Endothelial cell (in vitro differentiated cells): ENCODE measurements at regions not wholly inside any gene's neighbourhood (a gene's known extent, or its start where the extent isn't known, plus 50 kb on each side); places are given as distances from the start of the nearest gene placed in this dataset.
"Not testable (repeated sequence)": the region's sequence is repeated elsewhere in the genome, so short reads cannot be mapped to it uniquely, and the experiment has no call there.

Source experiments
- DNase-seq: peaks from one replicate; pipeline ENCODE4 v3.0.0; 2021; ENCODE audit warnings: low spot score
- H3K27ac Mint-ChIP-seq: one replicate; pipeline ENCODE4 v1.8.0; 2021; ENCODE audit warnings: mixed read lengths, inconsistent platforms; ENCODE audit not compliant: unreplicated experiment
- H3K27me3 Mint-ChIP-seq: one replicate; pipeline ENCODE4 v1.8.0; 2021; ENCODE audit warnings: mild to moderate bottlenecking, moderate library complexity, mixed read lengths, inconsistent platforms; ENCODE audit not compliant: unreplicated experiment
- H3K36me3 Mint-ChIP-seq: one replicate; pipeline ENCODE4 v1.8.0; 2021; ENCODE audit warnings: mild to moderate bottlenecking, low read depth, mixed read lengths, inconsistent platforms; ENCODE audit not compliant: unreplicated experiment
- H3K4me1 Mint-ChIP-seq: one replicate; pipeline ENCODE4 v1.8.0; 2021; ENCODE audit warnings: mild to moderate bottlenecking, mixed read lengths, inconsistent platforms; ENCODE audit not compliant: unreplicated experiment
- H3K4me3 Mint-ChIP-seq: one replicate; pipeline ENCODE4 v1.8.0; 2021; ENCODE audit warnings: mild to moderate bottlenecking, mixed read lengths, inconsistent platforms; ENCODE audit not compliant: unreplicated experiment
- H3K9me3 Mint-ChIP-seq: one replicate; pipeline ENCODE4 v1.8.0; 2021; ENCODE audit warnings: mixed read lengths, inconsistent platforms; ENCODE audit not compliant: unreplicated experiment
- TF ChIP-seq, protein P1 (sequence below): fragments of 200-600 bp; sonication (generic); IDR thresholded peaks from one replicate; pipeline ENCODE4 v1.5.0; 2021; ENCODE audit warnings: antibody characterized with exemption; ENCODE audit not compliant: unreplicated experiment

DNA sequence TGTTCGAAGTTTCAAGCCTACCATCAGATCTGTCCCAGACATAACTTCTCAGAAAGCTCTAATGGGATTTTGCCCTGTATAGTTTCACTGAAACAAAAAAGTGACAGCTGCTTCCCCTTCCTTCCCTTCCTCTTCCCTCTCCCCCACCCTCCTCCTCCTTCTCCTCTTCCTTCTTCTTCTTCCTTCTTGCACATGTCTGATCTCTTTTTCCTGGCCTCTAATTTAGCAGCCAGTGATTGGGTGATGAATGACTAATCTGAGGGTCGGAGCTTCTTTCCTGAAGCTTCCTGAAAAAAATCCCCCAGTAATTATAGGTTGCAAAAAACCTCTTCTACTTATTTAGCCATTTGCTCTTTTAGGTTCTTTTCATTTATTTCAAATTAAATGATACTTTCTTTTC lies 168.7 kb downstream of the POTEB3 start:
- TF ChIP-seq, protein P1, sequence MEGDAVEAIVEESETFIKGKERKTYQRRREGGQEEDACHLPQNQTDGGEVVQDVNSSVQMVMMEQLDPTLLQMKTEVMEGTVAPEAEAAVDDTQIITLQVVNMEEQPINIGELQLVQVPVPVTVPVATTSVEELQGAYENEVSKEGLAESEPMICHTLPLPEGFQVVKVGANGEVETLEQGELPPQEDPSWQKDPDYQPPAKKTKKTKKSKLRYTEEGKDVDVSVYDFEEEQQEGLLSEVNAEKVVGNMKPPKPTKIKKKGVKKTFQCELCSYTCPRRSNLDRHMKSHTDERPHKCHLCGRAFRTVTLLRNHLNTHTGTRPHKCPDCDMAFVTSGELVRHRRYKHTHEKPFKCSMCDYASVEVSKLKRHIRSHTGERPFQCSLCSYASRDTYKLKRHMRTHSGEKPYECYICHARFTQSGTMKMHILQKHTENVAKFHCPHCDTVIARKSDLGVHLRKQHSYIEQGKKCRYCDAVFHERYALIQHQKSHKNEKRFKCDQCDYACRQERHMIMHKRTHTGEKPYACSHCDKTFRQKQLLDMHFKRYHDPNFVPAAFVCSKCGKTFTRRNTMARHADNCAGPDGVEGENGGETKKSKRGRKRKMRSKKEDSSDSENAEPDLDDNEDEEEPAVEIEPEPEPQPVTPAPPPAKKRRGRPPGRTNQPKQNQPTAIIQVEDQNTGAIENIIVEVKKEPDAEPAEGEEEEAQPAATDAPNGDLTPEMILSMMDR, result no peak
- DNase-seq, result no peak
- no peaks in the 10 kb centered on the region for H3K27me3 Mint-ChIP-seq
- peaks cover 33% of the 10 kb centered on the region for H3K9me3 Mint-ChIP-seq
- H3K4me1 Mint-ChIP-seq, result no peaks in the 10 kb centered on the region
- H3K27ac Mint-ChIP-seq, result no peak overlapping the region
- H3K4me3 Mint-ChIP-seq, result no peak overlapping the region
- H3K36me3 Mint-ChIP-seq, result no peaks in the 10 kb centered on the region

DNA sequence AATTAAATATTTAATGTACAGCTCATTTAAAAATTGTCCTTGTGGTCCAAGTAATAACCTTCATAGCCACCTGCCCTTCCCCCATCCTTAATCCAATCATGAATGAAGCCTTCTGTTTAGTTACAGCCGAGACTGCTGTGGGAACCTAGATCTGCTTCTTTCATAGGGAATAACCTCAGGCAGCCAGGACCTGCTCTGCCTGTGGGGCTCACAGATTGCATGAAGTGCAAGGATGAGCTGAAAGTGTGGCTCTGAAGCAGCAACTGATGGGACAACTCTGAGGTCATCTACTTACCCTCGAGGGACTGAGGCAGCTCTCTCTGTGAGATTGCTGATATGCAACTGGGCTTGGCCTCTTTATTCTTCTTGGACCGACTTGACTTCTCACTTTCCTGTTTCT lies 169.8 kb downstream of the POTEB3 start:
- no peak for DNase-seq
- H3K36me3 Mint-ChIP-seq, result no peaks in the 10 kb centered on the region
- H3K27ac Mint-ChIP-seq, result no peak overlapping the region
- peaks cover 40% of the 10 kb centered on the region for H3K9me3 Mint-ChIP-seq
- no peak overlapping the region for H3K4me3 Mint-ChIP-seq
- TF ChIP-seq, protein P1, result no peak
- no peaks in the 10 kb centered on the region for H3K27me3 Mint-ChIP-seq
- no peaks in the 10 kb centered on the region for H3K4me1 Mint-ChIP-seq

DNA sequence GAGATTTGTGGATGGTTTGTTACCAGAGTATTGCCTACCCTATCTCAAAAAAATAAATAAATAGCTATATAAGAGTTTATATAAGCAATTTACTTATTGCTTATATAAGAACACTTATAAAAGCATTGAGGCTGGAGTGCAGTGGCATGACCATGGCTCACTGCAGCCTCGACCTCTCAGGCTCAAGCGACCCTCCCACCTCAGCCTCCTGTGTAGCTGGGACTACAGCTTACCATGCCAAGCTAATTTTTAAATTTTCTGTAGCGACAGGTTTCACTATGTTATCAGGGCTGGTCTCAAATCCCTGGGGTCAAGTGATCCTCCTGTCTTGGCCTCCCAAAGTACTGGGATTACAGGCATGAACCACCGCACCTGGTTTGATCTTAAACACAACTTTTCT lies 170.6 kb downstream of the POTEB3 start:
- not testable (repeated sequence) for H3K4me3 Mint-ChIP-seq, H3K27me3 Mint-ChIP-seq, DNase-seq, H3K36me3 Mint-ChIP-seq, H3K27ac Mint-ChIP-seq, H3K4me1 Mint-ChIP-seq
- peaks cover 41% of the 10 kb centered on the region for H3K9me3 Mint-ChIP-seq

DNA sequence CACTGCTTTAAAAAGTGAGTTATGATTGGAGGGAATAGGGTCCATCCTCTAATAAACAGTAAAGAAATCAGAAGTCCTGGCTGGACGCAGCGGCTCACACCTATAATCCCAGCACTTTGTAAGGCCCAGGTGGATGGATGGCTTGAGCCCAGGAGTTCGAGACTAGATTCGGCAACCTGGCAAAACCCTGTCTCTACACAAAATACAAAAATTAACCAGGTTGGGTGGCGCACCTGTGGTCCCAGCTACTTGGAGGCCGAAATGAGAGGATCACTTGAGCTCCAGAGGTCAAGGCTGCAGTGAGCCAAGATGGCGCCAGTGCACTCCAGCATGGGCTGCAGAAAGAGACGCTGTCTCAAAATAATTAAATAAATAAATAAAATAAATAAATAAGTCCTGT lies 171.2 kb downstream of the POTEB3 start:
- no peaks in the 10 kb centered on the region for H3K27me3 Mint-ChIP-seq
- peaks cover 43% of the 10 kb centered on the region for H3K9me3 Mint-ChIP-seq
- TF ChIP-seq, protein P1, result no peak
- no peak overlapping the region for H3K4me3 Mint-ChIP-seq
- H3K4me1 Mint-ChIP-seq, result no peaks in the 10 kb centered on the region
- no peak overlapping the region for H3K27ac Mint-ChIP-seq
- no peaks in the 10 kb centered on the region for H3K36me3 Mint-ChIP-seq
- DNase-seq, result no peak

DNA sequence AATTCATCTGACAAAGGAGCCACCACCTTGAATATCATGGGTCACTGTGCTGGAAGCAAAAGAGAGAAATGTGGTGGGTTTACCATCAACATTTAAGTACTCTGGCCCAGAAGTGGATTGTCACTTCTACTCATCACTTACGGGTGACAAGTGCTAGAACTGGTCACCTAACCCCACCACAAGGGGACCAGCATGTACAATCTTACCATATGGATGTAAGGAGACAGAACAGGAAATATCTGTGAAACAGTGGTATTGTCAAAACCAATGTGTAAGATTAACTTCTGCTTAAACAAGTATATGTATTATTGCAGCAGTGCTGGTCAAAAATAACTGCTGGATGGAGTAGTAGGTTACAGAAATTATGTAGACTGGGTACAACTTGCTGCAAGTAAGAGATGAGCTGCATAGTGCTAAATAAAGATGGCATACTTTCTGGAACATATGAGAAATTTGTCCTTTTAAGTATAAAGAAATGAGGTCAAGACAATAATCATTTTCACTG lies 171.8 kb downstream of the POTEB3 start:
- TF ChIP-seq, protein P1, result no peak
- H3K27me3 Mint-ChIP-seq, result no peaks in the 10 kb centered on the region
- H3K4me1 Mint-ChIP-seq, result no peaks in the 10 kb centered on the region
- no peaks in the 10 kb centered on the region for H3K36me3 Mint-ChIP-seq
- peaks cover 45% of the 10 kb centered on the region for H3K9me3 Mint-ChIP-seq
- no peak overlapping the region for H3K4me3 Mint-ChIP-seq
- DNase-seq, result no peak
- no peak overlapping the region for H3K27ac Mint-ChIP-seq
